ENCODE measurements at regions not wholly inside any gene's neighbourhood (a gene's known extent, or its start where the extent isn't known, plus 50 kb on each side); places are given as distances from the start of the nearest gene placed in this dataset.
"Not testable (repeated sequence)": the region's sequence is repeated elsewhere in the genome, so short reads cannot be mapped to it uniquely, and the experiment has no call there.

DNA sequence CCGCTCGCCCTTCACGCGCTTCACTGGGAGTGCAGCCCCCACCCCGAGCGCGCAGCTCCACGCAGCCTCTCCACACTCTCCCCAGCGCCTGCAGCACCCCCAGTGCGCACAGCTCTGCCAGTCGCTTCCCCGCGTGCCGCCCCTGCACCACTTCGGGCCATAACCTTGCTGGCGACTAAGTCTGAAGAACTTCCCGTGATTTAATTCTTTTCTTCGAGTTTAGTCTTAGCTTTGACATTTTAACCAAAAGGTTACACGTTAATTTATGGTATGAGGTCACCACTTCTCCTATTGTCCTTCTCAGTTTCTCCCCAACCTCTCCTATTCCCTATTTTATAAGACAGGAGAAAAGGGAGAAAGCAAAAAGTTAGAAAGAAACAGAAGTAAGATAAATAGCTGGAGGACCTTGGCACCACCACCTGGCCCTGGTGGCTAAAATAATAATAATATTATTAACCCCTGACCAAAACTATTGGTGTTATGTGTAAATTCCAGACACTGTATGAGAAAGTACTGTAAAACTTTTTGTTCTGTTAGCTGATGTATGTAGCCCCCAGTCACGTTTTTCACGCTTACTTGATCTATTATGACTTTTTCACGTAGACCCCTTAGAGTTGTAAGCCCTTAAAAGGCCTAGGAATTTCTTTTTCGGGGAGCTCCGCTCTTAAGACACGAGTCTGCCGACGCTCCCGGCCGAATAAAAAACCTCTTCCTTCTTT lies 129.2 kb downstream of the KBTBD2 start:
- DNase-seq = not testable (repeated sequence)

DNA sequence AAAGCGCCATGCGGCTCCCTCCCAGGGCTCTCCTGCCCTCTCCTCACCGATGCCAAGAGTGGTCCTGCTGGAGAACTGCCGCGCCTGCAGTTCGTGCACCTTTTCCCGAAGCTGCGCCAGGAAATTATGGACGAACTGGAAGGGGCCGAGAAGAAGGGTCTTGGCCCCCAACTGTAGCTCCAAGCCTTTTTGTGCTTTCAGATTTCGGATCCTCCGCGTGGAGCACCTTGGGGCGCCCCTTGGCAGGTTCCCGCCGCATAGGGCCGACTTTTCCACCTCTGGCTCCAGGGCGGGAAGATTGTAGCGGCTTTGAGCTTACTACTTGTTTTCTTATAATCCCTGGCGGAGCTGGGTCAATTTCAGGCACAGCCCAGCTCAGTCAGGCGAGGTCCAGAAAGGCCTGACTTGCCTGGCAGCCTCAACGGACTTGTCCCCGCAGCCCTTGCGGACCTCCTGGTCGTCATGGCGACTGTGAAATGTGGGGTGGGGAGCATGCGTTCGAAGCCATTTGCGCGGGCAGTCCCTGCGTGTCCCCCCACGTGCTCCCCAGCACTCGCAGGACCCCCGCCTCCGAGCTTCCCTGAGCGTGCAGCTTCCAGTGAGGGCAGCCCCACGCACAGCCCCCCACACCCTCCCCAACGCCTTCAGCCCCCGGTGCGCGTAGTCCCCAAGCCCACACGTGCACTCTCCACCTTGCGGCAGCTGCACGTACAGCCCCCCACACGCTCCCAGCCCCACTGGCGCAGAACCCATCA lies 129.9 kb downstream of the KBTBD2 start:
- DNase-seq = no peak

DNA sequence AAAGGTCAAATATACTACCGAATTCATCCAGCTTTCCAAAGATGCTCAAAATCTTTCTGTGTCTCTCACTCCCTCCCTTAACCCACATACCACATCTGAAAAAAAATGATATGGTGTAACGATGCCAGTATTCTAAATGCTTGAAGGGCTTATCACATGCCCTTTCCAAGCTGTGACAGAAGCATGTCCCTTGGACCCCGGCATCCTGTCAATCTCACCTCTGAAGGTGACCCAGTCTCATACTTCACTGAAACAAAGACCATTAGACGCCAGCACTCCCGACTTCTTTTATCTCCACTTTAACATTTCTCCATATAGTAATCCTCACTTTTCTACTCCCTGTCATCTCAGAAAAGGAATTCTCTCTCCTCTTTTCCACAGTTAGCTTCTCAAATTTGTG lies 130.8 kb downstream of the KBTBD2 start:
- DNase-seq = not testable (repeated sequence)

DNA sequence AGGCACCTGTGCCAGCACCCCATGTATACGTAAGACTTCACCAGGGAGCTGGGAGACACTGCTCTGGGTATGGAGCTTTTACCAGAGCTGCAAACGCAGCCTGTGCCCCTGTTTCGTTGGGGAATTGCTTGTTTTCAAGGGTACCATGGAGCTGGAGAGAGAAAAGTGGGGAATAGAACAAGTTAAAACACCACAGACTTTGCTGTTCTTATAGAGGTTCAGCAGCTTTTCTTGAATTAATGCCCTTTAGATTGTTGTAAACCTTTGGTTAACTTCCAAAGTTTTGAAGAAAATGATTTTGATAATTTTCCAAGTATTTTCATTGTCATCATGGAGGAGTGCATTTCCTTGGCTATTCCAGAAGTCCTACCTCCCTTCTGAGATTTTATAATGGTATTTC lies 131.7 kb downstream of the KBTBD2 start:
- DNase-seq = not testable (repeated sequence)

DNA sequence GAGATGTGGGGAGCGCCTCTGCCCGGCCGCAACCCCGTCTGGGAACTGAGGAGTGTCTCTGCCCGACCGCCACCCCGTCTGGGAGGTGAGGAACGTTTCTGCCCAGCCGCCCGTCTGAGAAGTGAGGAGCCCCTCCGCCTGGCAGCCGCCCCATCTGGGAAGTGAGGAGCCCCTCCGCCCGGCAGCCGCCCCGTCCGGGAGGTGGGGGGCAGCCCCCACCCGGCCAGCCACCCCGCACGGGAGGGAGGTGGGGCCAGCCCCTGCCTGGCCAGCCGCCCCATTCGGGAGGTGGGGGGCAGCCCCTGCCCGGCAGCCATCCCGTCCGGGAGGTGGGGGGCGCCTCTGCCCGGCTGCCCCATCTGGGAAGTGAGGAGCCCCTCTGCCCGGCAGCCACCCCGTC lies 137.7 kb downstream of the KBTBD2 start:
- not testable (repeated sequence) for DNase-seq

DNA sequence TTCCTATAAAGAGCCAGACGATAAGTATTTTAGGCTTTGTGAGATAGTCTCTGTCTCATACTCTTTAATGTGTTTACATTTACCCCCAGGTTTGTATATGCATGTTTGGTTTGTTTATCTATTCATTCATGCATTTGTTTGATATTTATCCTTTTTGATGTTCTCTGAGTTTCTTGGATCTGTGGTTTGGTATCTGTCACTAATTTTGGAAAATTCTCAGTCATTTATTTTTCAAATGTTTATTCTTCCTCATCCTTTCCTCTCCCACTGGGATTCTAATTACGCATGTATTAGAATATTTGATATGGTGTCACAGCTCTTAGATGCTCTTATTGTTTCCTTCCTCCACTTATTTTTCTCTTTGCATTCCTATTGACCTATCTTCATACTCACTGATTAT lies 143.2 kb downstream of the KBTBD2 start:
- not testable (repeated sequence) for DNase-seq

DNA sequence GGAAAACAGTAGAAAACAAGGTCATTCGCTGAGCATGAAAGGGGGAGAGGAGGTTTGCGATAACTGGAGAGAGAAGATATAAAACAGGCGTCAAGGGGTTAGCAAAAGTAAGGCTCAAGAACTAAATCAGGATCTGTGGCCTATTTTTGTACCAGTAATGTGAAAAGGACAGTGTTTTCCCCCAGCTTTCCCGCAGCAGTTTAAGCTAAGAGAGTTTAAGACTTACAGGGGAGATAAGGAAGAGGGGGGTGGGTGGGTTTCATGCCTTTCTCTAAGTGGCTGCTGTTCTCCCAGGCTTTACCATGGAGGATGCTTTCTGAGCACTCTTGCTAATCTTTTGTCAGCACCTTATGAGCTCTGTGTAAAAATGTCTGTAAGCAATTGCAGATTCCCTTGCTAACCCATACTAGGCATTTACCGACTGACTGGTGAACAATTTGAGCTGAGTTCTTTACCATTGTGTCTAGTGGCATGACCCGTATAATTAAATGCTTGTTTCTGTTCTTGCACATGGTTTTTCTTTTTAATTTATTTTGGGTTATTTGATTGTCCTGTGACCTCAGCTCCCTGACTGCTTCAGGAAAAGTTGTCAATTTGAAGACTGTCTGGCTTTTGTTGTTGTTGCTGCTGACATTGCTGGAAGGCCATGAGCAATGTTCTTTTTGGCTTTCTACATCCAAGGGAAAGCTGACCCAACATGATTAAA lies 144.0 kb downstream of the KBTBD2 start:
- not testable (repeated sequence) for DNase-seq

DNA sequence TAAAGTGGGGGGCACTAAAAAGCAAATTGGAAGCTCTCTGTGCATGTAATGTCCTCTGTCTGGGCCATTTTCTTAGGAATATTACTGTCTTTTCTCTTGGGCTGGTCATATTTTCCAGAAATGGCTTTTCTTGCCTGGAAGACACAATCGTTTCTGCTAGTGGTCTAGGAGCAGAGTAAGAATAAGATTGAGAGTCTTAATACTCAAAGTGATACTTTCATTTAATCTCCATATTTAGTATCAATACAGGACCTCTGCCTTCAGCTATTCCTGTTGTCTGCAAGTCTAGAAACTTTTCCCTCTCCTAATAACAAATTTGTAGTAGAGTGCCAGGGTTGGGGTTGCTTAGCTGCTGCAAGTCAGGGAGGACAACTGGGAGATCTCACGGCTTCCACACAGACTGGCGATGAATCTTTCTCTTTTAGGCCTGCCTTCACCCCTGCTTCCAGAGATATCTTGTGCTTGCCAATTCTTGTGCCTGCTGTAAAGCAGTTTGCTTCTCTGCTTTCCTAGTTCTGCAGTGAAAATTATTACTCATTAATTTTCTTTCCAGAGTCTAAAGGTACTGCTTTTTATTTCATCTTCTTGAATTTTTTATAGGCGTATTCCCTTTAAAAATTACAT lies 149.6 kb downstream of the KBTBD2 start:
- not testable (repeated sequence) for DNase-seq

DNA sequence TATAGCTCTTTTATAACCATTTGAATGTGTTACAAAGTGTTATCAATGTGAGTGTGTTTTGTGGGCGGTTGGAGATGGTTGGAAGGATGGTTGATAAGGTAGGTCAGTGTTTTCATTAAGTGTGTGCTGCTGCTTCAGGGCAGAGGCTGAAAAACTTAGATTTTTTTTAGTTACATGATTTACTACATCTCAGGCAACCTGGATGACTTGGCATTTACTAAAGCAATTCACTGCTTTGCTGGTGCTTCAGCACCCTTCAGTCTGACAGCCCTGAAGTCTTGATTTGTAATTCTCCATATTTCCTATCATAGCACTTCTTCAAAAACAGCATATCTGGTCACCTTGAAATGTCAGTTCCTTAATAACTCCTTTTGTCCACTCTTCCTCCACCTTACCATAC lies 151.8 kb downstream of the KBTBD2 start:
- DNase-seq = not testable (repeated sequence)

DNA sequence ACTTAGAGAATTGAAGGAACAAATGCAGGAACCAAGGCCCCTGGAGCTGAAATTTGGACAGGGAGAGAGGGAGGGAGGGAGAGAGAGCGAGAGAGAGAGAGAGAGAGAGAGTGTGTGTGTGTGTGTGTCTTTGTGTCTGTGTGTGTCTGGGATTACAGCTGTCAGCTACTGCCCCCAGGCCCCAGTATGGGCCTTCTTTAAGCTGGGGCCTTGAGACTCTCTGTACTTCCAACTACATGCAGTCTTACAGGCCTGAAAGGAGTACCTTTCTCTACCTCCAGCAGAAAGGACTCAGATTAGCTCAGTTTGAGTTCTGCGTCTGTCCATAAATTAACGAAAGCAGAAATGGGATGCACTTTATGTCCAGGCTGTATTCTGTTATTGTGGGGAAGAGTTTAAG lies 153.2 kb downstream of the KBTBD2 start:
- DNase-seq = not testable (repeated sequence)

DNA sequence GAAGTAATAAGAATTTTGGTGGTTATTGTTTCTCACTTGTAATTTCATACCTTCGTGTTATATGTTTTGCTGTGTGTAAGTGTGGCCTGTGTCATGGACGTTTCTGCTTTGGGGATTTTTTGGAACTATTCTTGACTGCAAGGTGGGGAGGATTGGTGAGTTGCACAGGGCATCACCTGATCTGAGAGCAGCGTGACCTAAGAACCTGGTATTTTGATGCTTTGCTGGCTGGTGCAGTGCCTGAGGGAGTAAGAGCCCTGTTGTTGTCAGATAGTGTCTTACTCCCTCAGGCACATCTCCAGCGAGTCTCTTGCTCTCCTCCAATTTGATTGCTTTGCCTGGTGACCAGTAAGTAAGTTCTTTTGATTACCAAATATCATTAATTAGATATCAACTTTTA lies 158.8 kb downstream of the KBTBD2 start:
- not testable (repeated sequence) for DNase-seq

DNA sequence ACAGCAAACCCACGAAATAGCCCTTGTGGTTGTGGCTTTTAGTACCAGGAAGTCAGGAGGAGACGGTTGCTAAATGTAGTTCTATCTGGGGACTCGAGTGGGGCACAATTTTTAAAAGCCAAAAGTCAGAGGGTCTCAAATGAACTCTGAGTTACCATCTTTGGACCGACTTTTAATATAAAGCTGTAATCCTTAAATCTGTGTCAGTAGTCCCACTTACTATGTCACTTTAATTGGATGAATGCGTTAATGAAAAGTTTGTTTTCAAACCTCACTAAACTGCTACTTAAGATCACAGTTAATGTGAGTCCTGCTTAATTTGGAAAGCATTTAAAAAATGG lies 162.3 kb downstream of the KBTBD2 start:
- DNase-seq = not testable (repeated sequence)

DNA sequence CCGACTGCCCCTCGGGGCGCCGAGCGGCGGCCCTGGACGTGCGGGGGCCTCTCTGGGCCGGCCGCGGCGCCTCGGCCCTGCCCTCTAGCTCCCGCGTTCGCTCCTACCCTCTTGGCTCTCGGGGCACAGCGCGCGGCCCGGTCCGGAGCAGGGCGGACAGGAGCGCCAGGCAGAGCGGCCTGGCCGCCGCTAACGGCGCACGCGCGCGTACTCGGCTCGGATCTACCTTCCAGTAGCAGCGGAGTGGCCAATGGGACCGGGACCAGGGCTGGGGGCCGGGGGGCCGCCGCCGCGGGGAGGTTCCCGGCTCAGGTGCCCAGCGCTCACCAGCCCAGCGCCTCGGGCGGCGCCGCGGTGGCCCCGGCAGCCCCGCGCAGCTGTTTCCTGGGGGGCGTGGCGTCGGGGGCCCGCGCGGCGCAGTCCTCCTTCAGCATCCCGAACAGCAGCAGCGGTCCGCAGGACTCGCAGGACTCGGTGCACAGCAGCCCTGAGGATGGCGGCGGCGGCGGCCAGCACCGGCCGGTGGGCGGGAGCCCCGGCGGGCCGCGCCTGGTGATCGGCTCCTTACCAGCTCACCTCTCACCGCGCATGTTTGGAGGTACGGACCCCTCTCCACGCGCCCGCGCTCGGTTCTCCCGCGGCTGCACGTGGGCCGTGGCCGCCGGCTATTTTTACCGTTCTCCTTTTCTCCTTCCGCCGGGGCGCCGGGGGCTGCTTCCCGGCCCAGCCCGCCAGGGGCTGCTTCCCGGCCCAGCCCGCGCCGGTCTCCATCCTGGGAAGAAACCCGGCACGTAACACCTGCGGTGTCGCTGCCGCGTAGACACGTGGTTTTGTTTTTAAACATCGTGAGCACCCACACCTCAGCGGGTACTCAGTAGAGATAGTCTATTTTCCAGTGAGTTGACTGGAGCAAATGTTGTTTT lies 162.9 kb downstream of the KBTBD2 start:
- DNase-seq = not testable (repeated sequence)

DNA sequence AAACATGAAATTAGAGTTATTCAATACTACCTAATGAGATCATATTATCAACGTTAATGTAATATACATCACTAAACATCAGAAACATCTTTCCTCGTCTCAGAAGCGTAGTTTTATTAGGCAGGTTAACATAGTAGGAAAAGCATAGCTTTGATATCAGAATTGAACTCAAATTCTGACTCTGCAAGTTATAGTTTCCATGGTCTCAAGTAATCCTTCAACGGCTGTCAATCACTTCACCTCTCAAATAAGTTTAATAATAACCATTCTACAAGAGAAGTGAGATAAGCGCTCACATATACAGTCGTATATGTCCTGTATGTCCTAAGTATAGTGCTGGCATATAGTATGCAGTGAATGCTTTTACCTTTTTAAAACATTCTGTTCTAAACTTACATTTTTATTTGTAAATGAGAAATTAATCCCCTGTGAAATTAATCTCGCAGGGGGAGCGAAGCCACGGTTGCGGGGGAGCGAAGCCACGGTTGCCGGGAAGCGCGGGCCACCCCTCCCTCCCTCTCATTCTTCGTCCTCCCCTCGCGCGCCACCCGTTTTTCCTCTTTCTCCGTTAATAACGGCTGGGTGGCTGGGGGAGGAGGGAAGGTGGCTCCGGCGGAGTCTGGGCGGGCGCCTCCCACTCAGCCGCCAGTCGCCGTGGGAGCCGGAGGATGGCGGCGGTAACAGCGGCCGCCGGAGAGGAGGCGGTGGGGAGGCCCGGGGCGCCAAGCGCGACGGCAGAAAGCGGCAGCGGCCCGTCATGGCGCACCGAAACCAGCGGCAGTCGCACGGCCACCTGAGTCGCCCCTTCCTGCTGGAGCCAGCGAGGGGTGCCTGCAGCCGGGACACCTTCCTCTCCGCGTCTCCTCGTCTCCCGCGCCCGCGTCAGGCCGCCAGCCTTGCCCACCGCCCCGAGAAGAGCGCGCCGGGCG lies 163.8 kb downstream of the KBTBD2 start:
- not testable (repeated sequence) for DNase-seq

DNA sequence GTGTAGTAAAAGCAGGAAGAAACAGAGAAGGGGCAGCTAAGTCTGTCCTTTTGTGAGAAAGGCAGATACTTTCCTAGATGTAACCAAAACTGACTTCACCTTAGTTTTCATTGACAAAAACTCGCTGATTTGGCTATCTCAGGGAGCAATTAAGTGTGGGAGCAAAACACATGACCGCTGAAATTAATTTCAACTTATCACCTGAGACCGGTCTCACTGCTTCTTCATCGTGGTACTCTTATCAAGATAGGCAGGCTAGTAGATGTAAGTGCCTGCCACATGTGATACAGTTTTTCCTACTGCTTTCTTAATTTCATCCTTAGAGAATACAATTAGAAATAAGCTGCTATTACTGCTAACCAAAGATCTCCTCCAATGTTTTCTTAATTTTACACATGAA lies 168.7 kb downstream of the KBTBD2 start:
- not testable (repeated sequence) for DNase-seq

DNA sequence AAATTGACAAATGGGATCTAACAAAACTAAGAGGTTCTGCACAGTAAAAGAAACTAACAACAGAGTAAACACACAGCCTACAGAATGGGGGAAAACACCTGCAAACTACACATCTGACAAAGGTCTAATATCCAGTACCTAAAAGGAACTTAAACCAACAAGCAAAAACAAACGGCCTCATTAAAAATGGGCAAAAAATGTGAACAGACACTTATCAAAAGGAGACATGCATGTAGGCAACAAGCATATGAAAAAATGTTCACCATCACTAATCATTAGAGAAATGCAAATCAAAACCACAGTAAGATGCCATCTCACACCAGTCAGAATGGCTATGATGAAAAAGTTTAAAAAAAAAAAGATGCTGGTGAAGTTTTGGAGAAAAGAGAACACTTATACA lies 197.4 kb downstream of the KBTBD2 start:
- DNase-seq = no peak

DNA sequence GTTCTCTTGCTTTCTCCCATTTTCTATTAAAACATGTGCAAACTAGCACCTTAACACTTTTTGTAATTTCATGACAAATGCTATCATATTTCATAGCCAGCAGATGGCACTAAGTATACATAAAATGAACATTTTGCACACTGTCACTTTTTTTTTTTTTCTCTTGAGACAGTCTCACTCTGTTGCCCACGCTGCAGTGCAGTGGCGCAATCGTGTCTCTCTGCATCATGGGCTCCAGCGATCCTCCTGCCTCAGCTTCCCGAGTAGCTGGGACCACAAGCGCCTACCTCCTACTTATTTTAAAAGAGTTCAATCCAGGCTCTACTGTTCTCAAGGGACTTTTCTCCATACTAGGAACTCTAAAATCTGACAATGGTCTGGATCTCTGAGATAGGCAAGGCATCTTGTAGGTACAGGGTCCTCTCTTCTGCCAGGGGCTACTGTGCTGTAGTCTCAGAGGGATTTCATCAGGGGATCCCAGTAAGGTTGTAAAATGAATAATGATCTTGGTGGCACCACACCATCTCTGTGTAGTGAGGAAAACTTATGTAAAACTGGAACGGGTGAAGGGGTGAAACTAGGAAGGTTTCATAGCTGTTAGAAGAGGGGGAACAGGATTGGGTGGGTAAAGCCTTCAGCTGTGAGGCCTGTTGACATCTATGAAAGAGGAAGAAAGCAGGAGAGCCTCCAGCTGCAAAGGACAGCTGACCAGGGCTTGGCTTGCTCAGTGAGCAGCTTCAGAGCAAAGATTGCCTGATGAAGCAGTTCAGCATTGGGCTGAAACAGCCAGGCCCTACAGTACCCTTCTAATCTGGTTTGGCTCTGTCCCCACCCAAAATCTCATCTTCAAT lies 196.9 kb downstream of the AVL9 start:
- DNase-seq = not testable (repeated sequence)

DNA sequence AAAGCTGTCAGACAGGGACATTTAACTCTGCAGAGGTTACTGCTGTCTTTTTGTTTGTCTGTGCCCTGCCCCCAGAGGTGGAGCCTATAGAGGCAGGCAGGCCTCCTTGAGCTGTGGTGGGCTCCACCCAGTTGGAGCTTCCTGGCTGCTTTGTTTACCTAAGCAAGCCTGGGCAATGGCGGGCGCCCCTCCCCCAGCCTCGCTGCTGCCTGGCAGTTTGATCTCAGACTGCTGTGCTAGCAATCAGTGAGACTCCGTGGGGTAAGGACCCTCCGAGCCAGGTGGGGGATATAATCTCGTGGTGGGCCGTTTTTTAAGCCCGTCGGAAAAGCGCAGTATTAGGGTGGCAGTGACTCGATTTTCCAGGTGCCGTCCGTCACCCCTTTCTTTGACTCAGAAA lies 192.8 kb downstream of the AVL9 start:
- DNase-seq = not testable (repeated sequence)

DNA sequence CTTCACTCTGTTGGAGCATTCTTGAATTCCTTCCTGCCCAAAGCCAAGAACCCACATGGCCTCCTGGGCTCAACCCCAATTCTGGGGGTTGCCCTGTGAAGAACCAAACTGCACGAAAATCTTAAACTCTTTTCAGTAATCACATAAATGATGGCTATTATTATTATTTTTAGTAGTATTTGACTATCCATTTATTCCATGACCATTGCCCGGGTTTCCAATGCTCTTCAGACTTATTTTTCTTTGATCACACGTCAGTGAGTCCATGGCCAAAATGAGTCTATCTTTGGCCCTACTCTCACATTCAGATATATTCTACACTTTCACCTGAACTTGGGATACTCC lies 185.9 kb downstream of the AVL9 start:
- no peak for DNase-seq
